ENCODE measurements at regions not wholly inside any gene's neighbourhood (a gene's known extent, or its start where the extent isn't known, plus 50 kb on each side); places are given as distances from the start of the nearest gene placed in this dataset.

DNA sequence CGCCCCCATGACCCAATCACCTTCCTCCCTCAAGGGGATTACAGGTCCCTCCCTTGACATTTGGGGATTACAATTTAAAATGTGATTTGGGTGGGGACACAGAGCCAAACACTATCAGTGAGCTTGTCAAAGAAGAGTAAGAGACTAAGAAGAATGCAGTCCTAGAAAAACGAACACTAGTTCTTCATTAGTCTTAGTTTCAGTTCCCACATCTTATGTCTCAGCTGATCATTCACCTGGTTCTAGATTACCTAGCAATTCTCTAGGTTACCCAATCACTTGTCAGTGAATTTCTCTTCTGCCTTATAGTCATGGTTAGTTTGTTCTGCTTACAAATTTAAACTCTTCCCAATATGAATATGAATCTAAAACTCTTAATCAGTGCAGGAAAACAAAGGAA, 251.5 kb downstream of the COX7C start:
- TF ChIP-seq, protein P1, sequence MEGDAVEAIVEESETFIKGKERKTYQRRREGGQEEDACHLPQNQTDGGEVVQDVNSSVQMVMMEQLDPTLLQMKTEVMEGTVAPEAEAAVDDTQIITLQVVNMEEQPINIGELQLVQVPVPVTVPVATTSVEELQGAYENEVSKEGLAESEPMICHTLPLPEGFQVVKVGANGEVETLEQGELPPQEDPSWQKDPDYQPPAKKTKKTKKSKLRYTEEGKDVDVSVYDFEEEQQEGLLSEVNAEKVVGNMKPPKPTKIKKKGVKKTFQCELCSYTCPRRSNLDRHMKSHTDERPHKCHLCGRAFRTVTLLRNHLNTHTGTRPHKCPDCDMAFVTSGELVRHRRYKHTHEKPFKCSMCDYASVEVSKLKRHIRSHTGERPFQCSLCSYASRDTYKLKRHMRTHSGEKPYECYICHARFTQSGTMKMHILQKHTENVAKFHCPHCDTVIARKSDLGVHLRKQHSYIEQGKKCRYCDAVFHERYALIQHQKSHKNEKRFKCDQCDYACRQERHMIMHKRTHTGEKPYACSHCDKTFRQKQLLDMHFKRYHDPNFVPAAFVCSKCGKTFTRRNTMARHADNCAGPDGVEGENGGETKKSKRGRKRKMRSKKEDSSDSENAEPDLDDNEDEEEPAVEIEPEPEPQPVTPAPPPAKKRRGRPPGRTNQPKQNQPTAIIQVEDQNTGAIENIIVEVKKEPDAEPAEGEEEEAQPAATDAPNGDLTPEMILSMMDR (IDR thresholded peaks at IDR 0.05; ENCODE audit: insufficient read depth, low read length, missing control alignments), result no peak
- CTCF ChIA-PET, result interaction anchor here (1.1 kb wide), 1 partner anchor 97 kb away, joined by 4 read pairs; no protein-coding TSS in a partner anchor
- DNase-seq (ENCODE audit: low read depth, low spot score), result no peak
- POLR2A ChIA-PET, result no interaction called here
- H3K4me3 ChIP-seq (ENCODE audit: low read depth, low read length), result no peak overlapping the region

DNA sequence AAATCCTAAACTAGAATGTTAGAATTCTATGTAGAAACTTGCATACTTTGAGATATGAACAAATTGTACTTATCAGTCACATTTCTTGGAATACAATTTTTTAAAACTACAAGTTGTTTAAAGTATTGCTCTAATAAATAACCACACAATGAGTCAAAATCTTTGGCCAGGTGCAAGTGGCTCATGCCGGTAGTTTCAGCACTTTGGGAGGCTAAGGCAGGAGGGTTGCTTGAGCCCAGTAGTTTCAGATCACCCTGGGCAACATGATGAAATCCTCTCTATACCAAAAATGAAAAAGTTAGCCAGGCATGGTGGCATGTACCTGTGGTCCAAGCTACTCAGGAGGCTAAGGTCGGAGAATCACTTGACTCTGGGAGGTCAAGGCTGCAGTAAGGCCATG, 257.8 kb downstream of the COX7C start:
- DNase-seq (ENCODE audit: low read depth, low spot score), result no peak
- CTCF ChIA-PET, result interaction anchor here (8.4 kb wide), 1 partner anchor 93 kb away, joined by 132 read pairs; no protein-coding TSS in a partner anchor
- no peak overlapping the region for H3K4me3 ChIP-seq (ENCODE audit: low read depth, low read length)
- TF ChIP-seq, protein P1 (IDR thresholded peaks at IDR 0.05; ENCODE audit: insufficient read depth, low read length, missing control alignments), result no peak
- POLR2A ChIA-PET, result no interaction called here

DNA sequence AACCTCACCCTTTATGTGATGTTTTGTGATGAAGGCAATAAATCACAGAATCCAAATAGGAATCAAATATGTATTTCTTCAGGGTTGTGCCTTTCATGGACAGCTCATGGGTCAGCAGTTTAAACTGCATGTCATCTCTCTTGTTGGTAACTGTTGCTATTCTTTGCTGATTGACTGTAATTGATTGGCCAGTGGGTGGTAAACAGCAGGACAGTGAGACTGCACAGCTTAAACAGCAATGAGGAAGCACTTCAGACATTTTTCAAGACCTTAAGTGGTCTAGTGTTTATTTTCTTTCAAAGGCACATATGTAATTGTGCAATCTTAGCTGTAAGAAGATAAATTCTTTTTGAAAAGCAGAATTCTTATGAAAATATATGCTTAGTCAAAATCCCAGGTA, 260.5 kb downstream of the COX7C start:
- DNase-seq (ENCODE audit: low read depth, low spot score), result no peak
- POLR2A ChIA-PET, result no interaction called here
- CTCF ChIA-PET, result interaction anchor here (1.3 to 8.4 kb wide), 4 partner anchors 10 to 137 kb away, joined by 3 to 132 read pairs (median 12); no protein-coding TSS in a partner anchor
- TF ChIP-seq, protein P1 (IDR thresholded peaks at IDR 0.05; ENCODE audit: insufficient read depth, low read length, missing control alignments), result no peak
- no peak overlapping the region for H3K4me3 ChIP-seq (ENCODE audit: low read depth, low read length)

GRCh38 chr5:86879086-86879485, 261.3 kb downstream of the COX7C start:
- CTCF ChIA-PET, result interaction anchor here (3.1 to 8.4 kb wide), 2 partner anchors 89 to 134 kb away, joined by 21 to 132 read pairs; no protein-coding TSS in a partner anchor
- POLR2A ChIA-PET, result no interaction called here

DNA sequence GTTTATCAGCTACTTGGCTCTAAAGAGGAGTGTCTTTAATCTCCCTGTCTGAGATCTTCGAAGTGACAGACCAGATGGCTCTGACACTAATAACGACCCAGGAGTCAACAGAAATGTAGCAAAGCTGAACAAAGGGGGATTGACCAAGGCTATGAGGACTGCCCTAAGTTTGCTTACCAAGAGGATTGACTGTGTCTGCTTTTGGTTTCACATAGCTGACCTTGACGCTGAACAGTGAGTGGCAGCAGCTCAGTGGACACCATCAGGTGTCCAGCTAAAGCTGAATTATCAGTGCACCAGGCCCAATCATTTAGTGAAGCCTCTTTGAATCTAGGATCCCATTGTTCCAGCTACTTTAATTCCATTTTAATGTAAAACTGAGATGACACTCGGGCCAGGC, 262.6 kb downstream of the COX7C start:
- TF ChIP-seq, protein P1 (IDR thresholded peaks at IDR 0.05; ENCODE audit: insufficient read depth, low read length, missing control alignments), result no peak
- no peak for DNase-seq (ENCODE audit: low read depth, low spot score)
- ChIA-PET CTCF (interaction anchor here (0.9 to 8.4 kb wide), 22 partner anchors 9 to 1810 kb away, joined by 3 to 132 read pairs (median 5); no protein-coding TSS in a partner anchor), POLR2A (no interaction called here)
- no peak overlapping the region for H3K4me3 ChIP-seq (ENCODE audit: low read depth, low read length)

More at GRCh38 chr5:86879086-86879485, 261.3 kb downstream of the COX7C start:
- H3K4me3 ChIP-seq (ENCODE audit: low read depth, low read length), result no peak overlapping the region
- no peak for DNase-seq (ENCODE audit: low read depth, low spot score)
- TF ChIP-seq, protein P1 (IDR thresholded peaks at IDR 0.05; ENCODE audit: insufficient read depth, low read length, missing control alignments), result no peak

DNA sequence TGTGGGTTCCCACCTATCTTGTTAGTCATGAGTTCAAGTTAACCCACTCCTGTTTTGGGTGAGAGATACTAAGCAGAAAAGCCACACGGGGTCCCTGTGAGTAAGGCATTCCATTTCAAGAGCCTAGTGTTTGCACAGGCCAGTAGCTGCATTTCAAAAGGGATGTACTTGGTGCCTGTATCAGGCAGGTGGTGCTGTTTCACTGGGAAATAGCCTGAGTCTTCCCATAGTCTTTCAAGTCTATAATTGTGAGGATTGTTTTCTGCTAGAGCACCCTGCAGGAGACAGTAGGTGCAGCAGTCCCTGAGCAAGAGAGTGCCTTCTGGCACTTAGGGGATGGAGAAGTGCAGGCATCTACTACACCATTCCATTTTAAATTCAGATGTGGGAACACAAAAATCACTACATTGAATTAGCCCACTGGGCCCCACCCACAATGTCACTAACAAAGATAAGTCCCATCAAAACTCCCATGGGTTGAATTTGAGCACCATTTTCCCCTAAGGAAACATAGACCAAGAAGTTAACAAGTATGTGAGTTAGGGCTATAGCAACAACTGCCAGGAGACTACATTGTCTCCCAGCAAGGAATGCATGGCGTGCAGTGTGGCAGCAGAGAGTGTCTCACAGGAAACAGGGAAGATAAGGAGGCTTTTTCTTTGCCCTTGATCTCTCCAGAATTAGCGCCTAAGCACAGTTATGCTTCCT, 263.2 kb downstream of the COX7C start:
- POLR2A ChIA-PET, result no interaction called here
- CTCF ChIA-PET, result interaction anchor here (0.9 to 8.4 kb wide), 23 partner anchors 8 to 1809 kb away, joined by 3 to 132 read pairs (median 5); no protein-coding TSS in a partner anchor
- TF ChIP-seq, protein P1 (IDR thresholded peaks at IDR 0.05; ENCODE audit: insufficient read depth, low read length, missing control alignments), result peak; percentile 74
- DNase-seq (ENCODE audit: low read depth, low spot score), result peak; percentile 64
- no peak overlapping the region for H3K4me3 ChIP-seq (ENCODE audit: low read depth, low read length)
